ENCODE measurements at regions not wholly inside any gene's neighbourhood (a gene's known extent, or its start where the extent isn't known, plus 50 kb on each side); places are given as distances from the start of the nearest gene placed in this dataset.

DNA sequence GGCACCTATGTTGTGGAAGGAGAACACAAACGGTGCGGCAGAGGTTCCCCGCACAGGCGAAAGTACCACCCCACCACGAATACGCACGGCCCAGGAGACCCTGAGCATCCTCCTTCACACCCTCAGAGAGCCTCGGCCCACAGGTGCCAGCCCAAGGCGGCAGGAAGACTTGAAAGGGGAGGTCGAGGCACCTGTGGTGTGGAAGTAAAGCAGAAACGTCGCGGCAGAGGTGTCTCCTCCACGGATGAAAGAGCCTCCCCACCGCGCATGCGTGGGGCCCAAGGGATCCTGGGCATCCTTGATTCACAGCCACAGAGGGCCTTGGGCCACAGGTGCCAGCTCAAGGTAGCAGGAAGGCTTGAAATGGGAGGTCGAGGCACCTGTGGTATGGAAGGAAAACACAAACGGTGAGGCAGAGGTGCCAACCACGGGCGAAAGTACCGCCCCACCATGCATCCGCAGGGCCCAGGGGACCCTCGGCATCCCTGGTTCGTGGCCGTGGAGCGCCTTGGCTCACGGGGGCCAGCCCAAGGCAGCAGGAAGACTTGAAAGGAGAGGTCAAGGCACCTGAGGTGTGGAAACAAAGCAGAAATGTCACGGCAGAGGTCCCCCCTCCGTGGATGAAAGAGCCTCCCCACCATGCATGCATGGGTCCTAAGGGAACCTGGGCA, 380.1 kb downstream of the ALG10 start:
- no peak overlapping the region for H3K4me3 ChIP-seq (ENCODE audit: low read depth, low read length)
- no peak for DNase-seq (ENCODE audit: low read depth, low spot score)
- no peak for TF ChIP-seq CTCF (IDR thresholded peaks at IDR 0.05; ENCODE audit: low read depth, low read length)
- in situ Hi-C loops (cut with HindIII; ENCODE audit: low sequenced_read_pairs), result no loop called here

DNA sequence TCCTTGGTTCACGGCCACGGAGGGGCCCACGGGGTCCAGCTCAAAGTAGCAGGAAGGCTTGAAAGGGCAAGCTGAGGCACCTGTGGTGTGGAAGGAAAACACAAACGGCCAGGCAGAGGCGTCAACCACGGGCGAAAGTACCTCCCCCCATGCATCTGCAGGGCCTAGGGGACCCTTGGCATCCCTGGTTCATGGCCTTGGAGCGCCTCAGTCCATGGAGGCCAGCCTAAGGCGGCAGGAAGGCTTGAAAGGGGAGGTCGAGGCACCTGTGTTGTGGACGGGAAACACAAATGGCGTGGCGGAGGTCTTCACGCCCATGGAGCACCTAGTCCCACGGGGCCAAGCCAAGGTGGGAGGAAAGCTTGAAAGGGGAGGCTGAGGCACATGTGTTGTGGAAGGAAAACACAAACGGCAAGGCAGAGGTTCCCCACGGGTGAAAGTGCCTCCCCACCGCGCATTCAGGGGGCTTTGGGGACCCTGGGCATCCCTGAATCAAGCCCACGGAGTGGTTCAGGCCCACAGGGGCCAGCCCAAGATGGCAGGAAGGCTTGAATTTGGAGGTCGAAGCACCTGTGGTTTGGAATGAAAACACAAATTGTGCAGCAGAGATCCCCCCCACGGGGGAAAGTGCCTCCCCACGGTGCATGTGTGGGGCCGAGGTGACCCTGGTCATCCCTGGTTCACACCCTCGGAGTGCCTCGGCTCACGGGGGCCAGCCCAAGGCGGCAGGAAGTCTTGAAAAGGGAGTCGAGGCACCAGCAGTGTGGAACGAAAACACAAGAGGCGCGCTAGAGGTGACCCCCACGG, 380.8 kb downstream of the ALG10 start:
- DNase-seq (ENCODE audit: low read depth, low spot score), result no peak
- in situ Hi-C loops (cut with HindIII; ENCODE audit: low sequenced_read_pairs), result no loop called here
- TF ChIP-seq CTCF (IDR thresholded peaks at IDR 0.05; ENCODE audit: low read depth, low read length), result no peak
- H3K4me3 ChIP-seq (ENCODE audit: low read depth, low read length), result no peak overlapping the region

DNA sequence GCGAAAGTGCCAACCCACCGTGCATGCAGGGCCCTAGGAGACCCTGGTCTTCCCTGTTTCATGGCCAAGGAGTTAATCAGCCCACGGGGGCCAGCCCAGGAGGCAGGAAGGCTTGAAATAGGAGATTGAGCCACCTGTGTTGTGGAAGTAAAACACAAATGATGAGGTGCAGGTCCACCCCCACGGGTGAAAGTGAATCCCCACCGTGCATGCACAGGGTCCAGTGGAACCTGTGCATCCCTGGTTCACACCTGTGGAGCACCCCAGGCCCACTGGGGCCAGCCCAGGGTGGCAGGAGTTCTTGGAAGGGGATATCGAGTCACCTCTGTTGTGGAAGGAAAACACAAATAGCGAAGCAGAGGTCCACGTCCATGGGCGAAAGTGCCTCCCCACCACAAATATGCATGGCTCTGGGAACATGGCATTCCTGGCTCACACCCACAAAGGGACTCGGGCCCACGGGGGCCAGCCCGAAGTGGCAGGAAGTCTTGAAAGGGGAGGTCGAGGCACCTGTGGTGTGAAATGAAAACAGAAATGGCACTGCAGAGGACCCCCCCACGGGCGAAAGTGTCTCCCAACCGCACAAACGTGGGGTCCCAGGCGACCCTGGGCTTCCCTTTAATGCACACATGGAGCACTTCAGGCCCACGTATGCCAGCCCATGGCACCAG, 381.5 kb downstream of the ALG10 start:
- TF ChIP-seq CTCF (IDR thresholded peaks at IDR 0.05; ENCODE audit: low read depth, low read length), result no peak
- no peak for DNase-seq (ENCODE audit: low read depth, low spot score)
- H3K4me3 ChIP-seq (ENCODE audit: low read depth, low read length), result no peak overlapping the region
- in situ Hi-C loops (cut with HindIII; ENCODE audit: low sequenced_read_pairs), result no loop called here

- DNase-seq (ENCODE audit: low read depth, low spot score), result no peak
- no peak for TF ChIP-seq CTCF (IDR thresholded peaks at IDR 0.05; ENCODE audit: low read depth, low read length)
- in situ Hi-C loops (cut with HindIII; ENCODE audit: low sequenced_read_pairs), result no loop called here
- H3K4me3 ChIP-seq (ENCODE audit: low read depth, low read length), result no peak overlapping the region
Measured at GRCh38 chr12:34404377-34405285, 382.3 kb downstream of the ALG10 start.

DNA sequence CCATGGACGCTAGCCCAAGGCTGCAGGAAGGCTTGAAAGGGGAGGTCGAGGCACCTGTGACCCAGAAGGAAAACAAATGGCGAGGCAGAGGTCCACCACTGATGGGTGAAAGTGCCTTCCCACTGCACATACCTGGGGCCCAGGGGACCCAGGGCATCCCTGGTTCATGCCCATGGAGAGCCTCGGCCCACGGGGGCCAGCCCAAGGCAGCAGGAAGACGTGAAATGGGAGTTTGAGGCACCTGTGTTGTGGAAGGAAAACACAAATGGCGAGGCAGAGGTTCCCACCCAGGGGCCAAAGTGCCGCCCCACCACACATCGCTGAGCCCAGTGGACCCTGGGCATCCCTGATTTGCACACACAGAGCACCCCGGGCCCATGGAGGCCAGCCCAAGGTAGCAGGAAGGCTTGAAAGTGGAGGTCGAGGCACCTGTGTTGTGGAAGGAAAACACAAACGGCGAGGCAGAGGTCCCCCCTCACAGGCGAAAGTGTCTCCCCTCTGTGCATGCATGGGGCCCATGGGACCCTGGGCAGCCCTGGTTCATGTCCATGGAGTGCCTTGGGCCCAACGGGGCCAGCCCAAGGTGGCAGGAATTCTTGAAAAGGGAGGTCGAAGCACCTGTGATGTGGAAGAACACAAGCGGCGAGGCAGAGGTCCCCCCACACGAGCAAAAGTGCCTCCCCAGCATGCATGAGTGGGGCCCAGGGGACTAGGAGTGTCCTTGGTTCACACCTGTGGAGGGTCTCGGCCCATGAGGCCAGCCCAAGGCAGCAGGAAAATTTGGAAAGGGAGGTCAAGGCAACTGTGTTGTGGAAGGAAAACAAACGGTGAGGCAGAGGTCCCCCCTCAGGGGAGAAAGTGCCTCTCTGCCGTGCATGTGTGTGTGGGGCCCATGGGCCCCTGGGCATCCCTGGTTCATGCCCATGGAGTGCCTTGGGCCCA, 383.3 kb downstream of the ALG10 start:
- DNase-seq (ENCODE audit: low read depth, low spot score), result no peak

More for the DNA sequence above, 383.3 kb downstream of the ALG10 start:
- TF ChIP-seq CTCF (IDR thresholded peaks at IDR 0.05; ENCODE audit: low read depth, low read length), result no peak
- in situ Hi-C loops (cut with HindIII; ENCODE audit: low sequenced_read_pairs), result no loop called here
- H3K4me3 ChIP-seq (ENCODE audit: low read depth, low read length), result no peak overlapping the region

Data from astrocyte of the spinal cord (primary cell).